Stimulated activated naive CD4-positive, alpha-beta T cell (primary cell): ENCODE measurements at regions not wholly inside any gene's neighbourhood (a gene's known extent, or its start where the extent isn't known, plus 50 kb on each side); places are given as distances from the start of the nearest gene placed in this dataset.

ENCODE experiments used
- DNase-seq, 6 experiments: peaks; one replicate each; lab custom pipeline; 2025; lab: John Stamatoyannopoulos, UW

DNA sequence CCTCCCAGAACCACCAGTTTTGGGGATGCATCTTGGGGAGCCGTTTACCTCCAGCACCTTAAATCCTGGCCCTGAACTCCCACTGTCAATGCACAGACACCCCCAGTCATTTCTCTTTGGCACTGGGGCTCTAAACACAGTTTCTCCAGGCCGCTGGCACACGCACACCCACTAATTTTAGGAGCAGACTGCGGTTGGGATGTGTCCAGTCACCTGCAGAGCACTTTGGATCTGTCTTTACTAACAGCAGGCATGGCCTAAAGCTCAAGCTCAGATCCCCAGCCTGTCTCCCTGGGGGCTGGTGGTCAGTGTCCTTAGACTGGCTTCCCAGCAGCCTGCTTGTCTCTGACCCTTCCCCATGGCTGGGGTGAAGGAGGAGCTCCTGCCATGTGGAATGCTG lies 49.9 kb downstream of the SYNE3 start:
- no peak for DNase-seq

DNA sequence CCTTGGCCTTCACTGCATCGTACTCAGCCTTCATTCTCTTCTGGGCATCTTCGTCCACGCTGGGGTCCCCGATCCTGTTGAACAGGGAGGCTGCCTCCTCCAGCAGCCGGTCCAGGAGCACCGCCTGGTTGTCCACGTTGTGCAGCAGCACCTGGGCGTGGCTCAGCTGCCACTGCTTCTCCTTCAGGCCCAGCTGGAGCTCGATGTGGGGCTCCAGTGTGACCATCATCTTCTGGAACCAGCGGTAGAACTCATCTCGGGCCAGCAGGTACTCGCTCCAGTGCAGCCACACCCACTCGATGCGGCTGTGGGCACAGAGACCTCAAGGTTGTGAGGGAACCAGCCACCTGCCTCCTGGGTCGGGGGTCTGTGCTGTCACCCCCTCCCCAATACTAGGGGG lies 50.5 kb downstream of the SYNE3 start:
- DNase-seq: no peak

DNA sequence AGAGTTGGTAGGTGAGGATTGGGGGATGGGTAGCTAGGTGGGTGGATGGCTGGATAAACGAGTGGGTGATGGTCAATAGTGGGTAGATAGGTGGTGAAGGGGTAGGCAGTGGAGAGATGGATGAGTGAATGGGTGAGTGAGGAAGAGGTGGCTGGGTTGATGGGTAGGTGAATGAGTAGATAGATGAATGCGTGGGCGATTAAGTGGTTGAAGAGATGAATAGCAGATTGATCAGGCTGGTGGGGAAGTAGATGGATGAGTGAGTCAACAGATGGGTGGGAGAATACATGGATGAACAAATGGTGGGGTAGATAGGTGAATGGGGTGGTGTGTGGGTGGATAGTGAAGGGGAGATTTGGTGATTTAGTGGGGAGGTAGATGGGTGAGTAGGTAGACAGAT lies 51.1 kb downstream of the SYNE3 start:
- no peak for DNase-seq

GRCh38 chr14:95464514-95464913 lies 51.9 kb downstream of the SYNE3 start:
- peak in 2 of 6 experiments; percentile 16 to 26 for DNase-seq

DNA sequence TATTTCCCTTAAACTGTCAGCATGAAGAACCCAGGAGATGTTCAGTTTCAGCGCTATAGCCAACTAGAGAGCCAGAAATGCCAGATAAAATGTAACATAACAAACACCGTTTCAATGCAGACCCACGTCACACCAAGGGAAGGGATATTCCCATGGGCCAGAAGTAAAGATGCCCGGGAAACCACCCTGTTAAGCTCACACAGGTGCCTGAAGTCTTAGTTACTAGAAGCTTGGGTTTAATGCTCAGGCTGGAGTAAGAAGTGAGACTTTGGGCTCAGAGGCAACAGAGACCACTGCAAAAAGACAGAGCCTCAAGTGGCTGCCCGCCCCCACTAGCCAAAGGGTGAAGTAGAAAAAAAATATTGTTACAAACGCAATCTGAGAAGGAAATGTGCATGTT lies 52.3 kb downstream of the SYNE3 start:
- DNase-seq: no peak

DNA sequence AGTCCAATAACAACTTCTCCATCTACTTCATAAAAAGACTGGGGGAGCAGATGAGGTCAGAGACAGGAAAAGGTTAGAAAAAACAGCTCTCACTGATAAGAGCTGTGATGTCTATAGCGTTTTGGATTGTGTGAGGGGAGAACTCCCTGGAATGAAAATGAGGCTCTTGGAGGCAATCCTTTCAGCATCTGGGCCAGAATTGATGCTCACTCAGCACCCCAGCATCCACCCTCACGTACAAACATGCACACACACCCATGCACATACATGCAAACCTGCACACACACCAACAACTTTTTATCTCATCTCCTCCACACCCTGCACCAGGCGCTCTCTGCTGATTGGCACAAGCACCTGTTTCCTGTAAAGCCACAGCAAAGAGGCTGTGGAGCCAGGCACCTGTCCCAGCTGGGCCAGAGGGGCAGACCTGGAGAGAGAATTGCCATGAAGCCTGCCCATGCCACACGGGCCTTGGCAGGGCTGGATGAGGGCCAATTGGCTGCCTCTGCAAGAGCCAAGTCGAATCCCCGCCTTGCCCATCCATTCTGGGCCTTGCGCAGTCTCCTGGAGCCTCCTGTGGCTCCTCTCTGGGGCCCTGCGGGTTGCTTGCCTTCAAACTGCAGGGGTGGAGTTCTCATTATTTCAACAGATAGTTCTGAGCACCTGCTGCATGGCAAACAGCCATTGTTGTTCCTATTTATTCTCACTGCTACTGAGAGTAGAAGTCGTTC lies 53.1 kb downstream of the SYNE3 start:
- peak; percentile 7 to 90 (median 63) for DNase-seq

- DNase-seq: no peak
Measured at GRCh38 chr14:95462491-95462890, 54.0 kb downstream of the SYNE3 start.

GRCh38 chr14:95460647-95461478 lies 55.6 kb downstream of the SYNE3 start:
- DNase-seq: no peak

GRCh38 chr14:95458906-95459305 lies 57.5 kb downstream of the SYNE3 start:
- DNase-seq: no peak

DNA sequence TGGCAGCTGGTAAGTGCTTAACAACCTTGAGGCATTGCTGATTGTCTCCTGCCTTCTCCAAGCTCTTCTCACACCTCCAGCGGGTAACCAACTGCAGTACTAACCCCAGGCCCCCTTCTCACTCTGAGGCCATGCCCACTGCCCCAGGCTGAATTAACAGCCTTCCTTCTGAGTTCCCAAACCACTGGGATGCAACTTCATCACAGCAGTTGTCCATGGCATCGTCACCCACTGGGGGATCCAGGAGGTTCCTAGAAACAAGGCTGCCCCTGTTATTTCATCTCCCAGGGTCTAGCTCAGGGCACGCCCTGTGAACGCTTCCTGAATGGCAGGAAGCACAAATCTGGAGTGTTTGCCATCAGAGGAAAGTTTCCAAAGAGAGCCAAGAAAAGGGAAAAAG lies 58.0 kb downstream of the SYNE3 start:
- DNase-seq: no peak

- DNase-seq: no peak
Measured at GRCh38 chr14:95456281-95456680, 60.2 kb downstream of the SYNE3 start.

- no peak for DNase-seq
Measured at GRCh38 chr14:95455246-95455645, 61.2 kb downstream of the SYNE3 start.

DNA sequence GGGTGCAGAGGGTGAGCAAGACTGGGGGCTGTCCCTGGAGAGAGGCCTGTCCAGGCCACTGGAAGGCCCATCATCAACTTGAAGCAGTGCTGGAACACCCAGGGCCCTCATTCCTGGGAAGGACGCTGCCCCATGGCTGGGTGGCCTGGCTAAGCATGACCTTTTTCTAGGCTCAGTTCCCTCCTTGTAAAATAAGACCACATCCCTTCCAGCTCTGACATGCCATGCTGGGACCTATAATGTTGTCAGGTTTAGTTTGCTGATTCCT lies 62.8 kb downstream of the SYNE3 start:
- DNase-seq: no peak

GRCh38 chr14:95452893-95453712 lies 63.3 kb downstream of the SYNE3 start:
- no peak for DNase-seq

DNA sequence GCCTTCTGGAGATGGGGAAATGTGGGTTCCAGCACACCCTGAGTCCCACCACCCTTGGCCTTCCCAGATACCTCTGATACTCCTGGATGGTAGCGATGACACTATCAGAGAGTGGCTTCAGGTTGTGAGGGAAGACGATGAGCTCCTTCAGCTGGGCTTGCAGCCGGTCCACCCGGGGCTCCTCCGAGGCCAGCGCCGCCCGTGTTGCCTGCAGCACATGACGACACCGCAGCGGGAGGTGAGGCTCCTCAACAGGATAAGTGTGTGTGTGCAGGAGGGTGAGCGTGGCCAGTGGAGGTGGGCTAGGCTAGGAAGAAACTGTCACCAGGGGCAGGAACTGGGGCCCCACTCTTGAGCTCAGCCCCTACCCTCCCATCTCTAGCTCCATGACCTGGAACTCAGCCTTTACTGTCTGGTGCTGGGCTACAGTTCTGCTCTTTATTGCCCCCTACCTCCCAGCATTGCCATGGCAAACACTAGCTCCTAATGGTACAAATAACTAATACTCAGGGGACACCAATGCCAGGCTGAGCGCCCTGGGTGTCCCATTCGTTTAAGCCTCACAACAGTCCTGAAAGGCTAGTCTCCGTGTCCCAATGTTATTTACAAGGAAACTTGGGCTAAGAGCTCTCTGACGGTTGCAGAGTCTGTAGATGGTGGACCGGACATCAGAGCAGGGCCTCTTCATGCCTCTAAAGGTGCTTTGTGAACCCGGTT lies 64.1 kb downstream of the SYNE3 start:
- peak in 1 of 6 experiments; percentile 13 for DNase-seq

GRCh38 chr14:95449131-95449530 lies 67.3 kb downstream of the SYNE3 start:
- DNase-seq: no peak

DNA sequence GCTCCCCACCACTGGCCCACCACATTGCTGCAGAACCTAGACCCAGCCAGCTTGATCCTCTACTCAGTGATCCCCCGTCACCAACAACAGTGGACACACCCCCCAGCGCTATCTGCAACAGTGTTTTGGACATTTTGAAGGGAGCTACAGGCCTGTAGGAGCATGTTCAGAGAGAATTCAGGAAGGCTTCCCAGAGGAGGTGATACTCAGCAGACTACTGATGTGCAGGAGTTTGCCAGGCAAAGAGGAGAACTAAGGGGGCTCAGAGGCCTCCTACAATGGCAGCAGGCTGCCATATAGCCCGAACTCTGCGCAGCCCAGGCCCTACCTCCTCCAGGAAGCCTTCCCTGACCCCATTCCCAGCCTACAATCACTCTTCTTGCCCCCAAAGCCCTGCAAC lies 70.0 kb downstream of the SYNE3 start:
- DNase-seq: no peak

DNA sequence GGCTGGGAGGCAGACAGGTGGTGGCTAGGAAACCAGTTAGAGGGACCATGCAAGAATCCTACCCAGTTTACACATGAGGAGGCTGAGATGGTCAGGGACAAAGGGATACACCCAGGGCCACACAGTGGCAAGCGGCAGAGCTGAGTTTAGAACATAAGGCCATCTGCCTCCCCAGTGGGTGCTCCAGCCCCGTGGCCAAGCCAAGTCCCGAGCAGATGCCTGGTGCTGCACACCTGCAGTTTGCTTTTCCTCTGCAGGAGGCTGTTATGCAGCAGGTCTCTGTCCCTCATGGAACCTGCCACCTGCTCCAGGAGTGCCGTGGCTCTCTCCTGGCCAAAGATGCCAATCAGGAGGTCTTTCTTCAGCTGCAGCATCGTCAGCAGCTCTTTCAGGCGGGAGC lies 70.8 kb downstream of the SYNE3 start:
- DNase-seq: no peak

GRCh38 chr14:95445161-95445560 lies 71.3 kb downstream of the SYNE3 start:
- no peak for DNase-seq

DNA sequence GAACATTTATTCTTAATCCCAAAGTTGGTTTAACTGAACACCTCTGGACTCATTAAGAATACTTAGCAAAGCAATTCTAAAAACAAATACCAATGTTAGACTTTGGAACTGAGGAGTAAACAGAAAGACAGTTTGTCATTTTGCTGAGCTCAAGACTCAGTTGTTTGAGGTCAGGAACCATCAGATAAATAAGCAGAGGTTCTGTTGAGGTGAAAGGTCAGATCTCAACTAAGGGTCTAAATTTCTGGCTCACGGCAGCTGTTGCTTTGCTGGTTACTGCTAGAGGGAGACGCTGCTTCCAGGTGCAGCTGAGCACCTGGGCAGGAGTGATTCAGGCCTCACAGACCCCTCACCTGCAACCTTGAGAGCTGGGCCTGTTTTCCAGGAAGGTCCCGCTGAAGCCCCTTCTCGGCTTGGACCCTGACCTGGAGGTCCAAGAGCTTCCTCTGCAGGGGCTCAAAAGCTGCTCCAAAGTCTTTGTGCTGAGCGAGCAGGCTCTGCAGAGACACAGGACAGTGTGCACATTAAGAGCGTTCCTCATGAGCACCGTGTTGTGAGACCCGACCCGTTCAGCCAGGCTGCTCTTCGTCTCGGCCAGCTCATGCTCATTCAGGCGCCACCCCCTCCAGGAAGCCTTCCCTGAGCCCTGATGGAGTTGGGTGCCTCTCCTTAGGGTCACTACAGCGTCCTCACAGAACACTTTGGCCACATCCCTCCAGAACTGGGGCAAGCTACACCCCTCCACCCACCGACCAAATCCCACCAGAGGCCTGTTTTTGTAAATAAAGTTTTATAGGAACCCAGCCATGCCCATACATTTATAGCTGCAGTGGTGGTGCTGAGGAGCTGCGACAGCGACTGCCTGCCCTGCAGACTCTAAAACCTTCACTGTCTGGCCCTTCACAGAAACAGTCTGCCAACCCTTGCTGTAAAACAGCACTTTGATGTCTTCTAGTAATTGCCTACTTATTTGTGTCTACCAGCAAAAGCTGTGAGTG lies 72.0 kb downstream of the SYNE3 start:
- no peak for DNase-seq

DNA sequence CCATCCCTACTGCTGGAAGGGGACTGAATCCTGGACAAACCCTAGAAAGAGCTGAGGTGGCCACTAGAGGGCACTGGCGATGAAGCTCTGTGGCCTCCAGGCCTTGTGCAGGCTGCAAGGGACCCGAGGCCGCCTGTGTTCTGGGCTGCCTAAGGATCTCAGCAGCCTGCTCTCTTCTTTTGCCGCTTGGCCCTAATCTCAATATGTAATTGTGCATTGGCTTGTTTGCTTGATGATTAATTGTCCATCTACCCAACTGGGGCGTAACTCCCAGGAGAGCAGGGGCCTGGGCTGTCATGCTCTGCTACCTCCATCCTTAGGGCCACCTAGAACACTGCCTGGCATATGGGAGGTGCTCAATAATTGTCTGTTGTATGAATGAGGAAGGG lies 73.8 kb downstream of the SYNE3 start:
- peak; percentile 32 to 74 (median 58) for DNase-seq
